Upper lobe of right lung (tissue), 1 donor: ENCODE measurements at regions not wholly inside any gene's neighbourhood (a gene's known extent, or its start where the extent isn't known, plus 50 kb on each side); places are given as distances from the start of the nearest gene placed in this dataset.
A peak's percentile ranks its signal among the peaks of the same experiment; 100 is the strongest.

Source experiments
- ATAC-seq: fragments of 200-7000 bp; cut with Tn5 transposase; one replicate; pipeline ENCODE4 v1.9.1; 2020; ENCODE audit warnings: mild to moderate bottlenecking, moderate library complexity
- DNase-seq: peaks from one replicate; pipeline ENCODE4 v3.0.0-alpha.2; 2020
- H3K27ac ChIP-seq: fragments of 200-600 bp; one replicate; pipeline ENCODE4 v1.8.0; 2022
- H3K27me3 ChIP-seq: fragments of 200-600 bp; one replicate; pipeline ENCODE4 v1.8.0; 2022; ENCODE audit warnings: mild to moderate bottlenecking
- H3K36me3 ChIP-seq: fragments of 200-600 bp; one replicate; pipeline ENCODE4 v1.8.0; 2022
- H3K4me1 ChIP-seq: fragments of 200-600 bp; one replicate; pipeline ENCODE4 v1.8.0; 2022
- H3K4me3 ChIP-seq: fragments of 200-600 bp; one replicate; pipeline ENCODE4 v1.8.0; 2022; ENCODE audit warnings: mild to moderate bottlenecking
- H3K9me3 ChIP-seq: fragments of 200-600 bp; one replicate; pipeline ENCODE4 v1.8.0; 2022
- intact Hi-C: fragments of 100-400 bp; cut with DNase I; formaldehyde crosslinking; loops from one replicate; pipeline ENCODE4 v1.11.0; 2022
- TF ChIP-seq, protein P1 (sequence below): fragments of 200-600 bp; IDR thresholded peaks from one replicate; pipeline ENCODE4 v1.8.0; 2022; ENCODE audit warnings: antibody characterized with exemption
- donor health status: DM: no; HTN: yes; CAD: no; lungs with severe emphysema.

DNA sequence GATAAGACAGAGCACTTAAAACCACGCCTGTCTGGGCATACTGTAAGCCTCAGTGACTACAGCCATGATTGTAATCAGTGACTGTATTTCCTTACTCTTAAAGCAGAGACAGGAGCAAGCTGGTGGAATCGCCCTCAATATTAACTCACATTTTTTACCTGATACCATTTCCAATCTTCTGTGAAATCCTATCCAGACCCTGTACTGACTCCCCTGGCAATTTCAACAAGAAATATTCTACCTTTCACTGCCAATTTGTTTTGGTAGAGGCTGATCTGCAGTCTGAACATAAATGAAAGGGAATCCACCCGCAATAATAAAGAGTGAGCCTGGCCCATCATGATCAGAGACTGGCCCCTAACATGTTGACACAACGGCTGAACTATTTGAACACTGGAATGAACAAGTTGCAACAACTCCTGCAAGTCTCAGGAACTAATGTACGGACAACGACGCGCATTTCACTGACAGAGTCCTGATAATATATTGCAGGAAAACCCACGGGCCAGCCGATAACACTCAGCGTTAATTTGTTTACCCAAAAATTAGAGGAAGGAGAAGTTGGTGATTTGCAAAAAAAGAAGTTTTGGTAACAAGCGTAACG is 195.5 kb upstream of the BTG1 start:
- Histone ChIP-seq H3K27me3 (no peaks in the 10 kb centered on the region), H3K4me1 (no peaks in the 10 kb centered on the region), H3K4me3 (peak overlapping the region; percentile 9), H3K9me3 (no peaks in the 10 kb centered on the region), H3K27ac (no peak overlapping the region), H3K36me3 (no peaks in the 10 kb centered on the region)
- DNase-seq (no peak), ATAC-seq (peak; percentile 39)
- intact Hi-C loops, result no loop called here
- TF ChIP-seq, protein P1, sequence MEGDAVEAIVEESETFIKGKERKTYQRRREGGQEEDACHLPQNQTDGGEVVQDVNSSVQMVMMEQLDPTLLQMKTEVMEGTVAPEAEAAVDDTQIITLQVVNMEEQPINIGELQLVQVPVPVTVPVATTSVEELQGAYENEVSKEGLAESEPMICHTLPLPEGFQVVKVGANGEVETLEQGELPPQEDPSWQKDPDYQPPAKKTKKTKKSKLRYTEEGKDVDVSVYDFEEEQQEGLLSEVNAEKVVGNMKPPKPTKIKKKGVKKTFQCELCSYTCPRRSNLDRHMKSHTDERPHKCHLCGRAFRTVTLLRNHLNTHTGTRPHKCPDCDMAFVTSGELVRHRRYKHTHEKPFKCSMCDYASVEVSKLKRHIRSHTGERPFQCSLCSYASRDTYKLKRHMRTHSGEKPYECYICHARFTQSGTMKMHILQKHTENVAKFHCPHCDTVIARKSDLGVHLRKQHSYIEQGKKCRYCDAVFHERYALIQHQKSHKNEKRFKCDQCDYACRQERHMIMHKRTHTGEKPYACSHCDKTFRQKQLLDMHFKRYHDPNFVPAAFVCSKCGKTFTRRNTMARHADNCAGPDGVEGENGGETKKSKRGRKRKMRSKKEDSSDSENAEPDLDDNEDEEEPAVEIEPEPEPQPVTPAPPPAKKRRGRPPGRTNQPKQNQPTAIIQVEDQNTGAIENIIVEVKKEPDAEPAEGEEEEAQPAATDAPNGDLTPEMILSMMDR, result no peak

DNA sequence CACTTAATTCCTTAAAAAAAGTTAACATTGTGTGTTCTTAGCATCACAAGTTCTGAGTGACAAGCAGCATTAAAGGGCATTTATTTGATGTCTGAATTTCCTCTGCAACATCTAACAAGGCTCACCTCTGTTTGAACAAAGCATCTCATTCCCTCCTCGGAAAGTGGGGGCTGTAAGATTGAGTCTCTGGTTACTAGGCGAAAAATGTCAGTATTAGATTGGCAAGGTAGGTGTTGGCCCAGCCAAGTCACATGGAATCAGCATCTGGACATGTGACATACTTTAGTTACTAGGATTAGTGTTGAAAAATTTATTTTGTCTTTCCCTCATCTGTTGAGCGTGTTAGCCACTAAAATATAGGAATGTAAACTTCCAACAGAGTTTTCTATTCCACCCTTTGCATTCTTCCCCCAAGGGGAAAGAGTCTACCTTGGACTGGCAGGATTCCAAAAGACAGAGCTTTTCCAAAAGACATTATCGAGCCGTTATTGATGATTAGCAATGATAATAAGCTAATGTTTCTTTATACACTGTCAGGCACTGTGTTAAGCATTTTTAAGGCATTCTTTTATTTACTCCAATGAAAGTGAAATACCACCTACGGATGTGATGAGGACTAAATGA is 194.9 kb upstream of the BTG1 start:
- ATAC-seq, result no peak
- no peaks in the 10 kb centered on the region for H3K9me3 ChIP-seq
- DNase-seq, result no peak
- no peak overlapping the region for H3K4me3 ChIP-seq
- no peaks in the 10 kb centered on the region for H3K27me3 ChIP-seq
- TF ChIP-seq, protein P1, result no peak
- no peak overlapping the region for H3K27ac ChIP-seq
- no peaks in the 10 kb centered on the region for H3K4me1 ChIP-seq
- intact Hi-C loops, result no loop called here
- H3K36me3 ChIP-seq, result no peaks in the 10 kb centered on the region

DNA sequence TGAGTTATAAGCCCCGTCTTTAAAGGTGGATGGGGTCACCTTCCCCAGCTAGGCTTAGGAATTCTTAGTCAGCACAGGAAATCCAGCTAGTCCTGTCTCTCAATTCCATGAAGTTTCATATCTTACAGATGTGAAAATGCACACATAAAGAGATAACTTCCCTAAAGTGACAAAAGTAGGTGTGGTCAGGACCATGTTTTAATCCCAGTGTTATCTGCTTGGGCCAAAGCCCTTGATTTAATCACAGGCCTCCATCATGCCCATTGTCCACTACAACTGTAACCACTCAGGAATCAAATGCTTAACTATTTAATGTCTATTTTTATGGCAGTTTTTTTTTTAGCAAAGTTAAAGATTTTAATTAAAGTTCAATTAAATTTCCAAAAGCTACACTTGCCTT is 194.4 kb upstream of the BTG1 start:
- ATAC-seq (no peak), DNase-seq (no peak)
- Histone ChIP-seq H3K4me1 (no peaks in the 10 kb centered on the region), H3K9me3 (no peaks in the 10 kb centered on the region), H3K27me3 (no peaks in the 10 kb centered on the region), H3K27ac (no peak overlapping the region), H3K4me3 (no peak overlapping the region), H3K36me3 (no peaks in the 10 kb centered on the region)
- intact Hi-C loops, result no loop called here
- TF ChIP-seq, protein P1, result no peak

DNA sequence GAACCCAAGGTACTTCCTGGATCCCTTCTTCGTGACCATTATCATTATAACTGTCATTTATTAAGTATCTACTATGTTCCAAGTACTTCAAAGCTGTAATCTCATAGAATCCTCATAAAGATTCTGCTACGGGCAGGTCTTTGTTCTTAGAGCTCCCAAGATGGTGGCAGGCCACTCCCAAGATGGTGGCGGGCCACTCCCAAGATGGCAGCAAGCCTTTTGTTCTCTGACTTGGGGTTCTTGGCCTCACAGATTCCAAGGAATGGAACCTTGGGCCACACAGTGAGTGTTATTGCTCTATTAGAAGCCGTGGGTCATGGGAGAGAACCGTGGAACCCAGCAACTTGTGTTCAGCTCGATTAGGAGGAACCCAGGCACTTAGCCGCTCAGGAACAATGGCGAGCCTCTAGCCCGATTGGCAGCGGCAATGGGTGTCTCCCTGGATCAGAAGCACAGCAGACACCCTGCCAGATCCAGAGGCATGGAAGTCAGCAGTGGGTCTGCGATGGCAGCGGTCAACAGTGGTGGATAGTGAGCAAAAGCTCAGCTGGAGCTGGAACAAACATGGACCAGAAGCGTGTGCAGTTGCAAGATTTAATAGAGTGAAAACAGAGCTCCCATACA is 193.7 kb upstream of the BTG1 start:
- H3K27me3 ChIP-seq, result no peaks in the 10 kb centered on the region
- H3K36me3 ChIP-seq, result no peaks in the 10 kb centered on the region
- H3K9me3 ChIP-seq, result no peaks in the 10 kb centered on the region
- ATAC-seq (no peak), DNase-seq (no peak)
- H3K27ac ChIP-seq, result no peak overlapping the region
- intact Hi-C loops, result no loop called here
- no peak overlapping the region for H3K4me3 ChIP-seq
- TF ChIP-seq, protein P1, result no peak
- H3K4me1 ChIP-seq, result no peaks in the 10 kb centered on the region

DNA sequence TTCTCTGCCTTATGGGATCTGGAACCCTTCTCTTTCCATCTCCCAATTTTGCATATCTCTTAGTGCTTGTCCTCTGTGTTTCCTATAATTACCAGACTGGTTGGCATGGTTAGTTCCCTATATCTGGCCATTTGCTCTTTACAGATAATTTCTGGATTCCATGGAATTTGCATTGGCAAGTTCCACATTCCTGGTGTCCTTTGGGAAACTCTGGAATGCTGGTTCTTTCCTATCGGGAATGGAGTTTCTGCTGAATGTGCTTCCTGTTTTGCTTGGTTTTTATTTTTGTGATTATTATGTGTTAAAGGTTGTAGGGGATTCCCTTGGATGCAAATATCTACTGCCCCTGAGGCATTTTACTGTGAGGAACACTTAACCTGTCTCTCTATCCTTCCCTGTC is 193.0 kb upstream of the BTG1 start:
- Histone ChIP-seq H3K27me3 (no peaks in the 10 kb centered on the region), H3K4me1 (no peaks in the 10 kb centered on the region), H3K9me3 (no peaks in the 10 kb centered on the region), H3K4me3 (no peak overlapping the region), H3K36me3 (no peaks in the 10 kb centered on the region), H3K27ac (no peak overlapping the region)
- no peak for DNase-seq
- TF ChIP-seq, protein P1, result no peak
- intact Hi-C loops, result no loop called here
- no peak for ATAC-seq
